Suprapubic skin (tissue), 4 donors: ENCODE measurements at regions not wholly inside any gene's neighbourhood (a gene's known extent, or its start where the extent isn't known, plus 50 kb on each side); places are given as distances from the start of the nearest gene placed in this dataset.

ENCODE experiments used
- CTCF ChIP-seq, 2 donors: fragments of 200-600 bp in 1 of 2; fragments of 450-650 bp in 1 of 2; sonication (generic) in 1 of 2; IDR thresholded peaks; one replicate each; pipeline ENCODE4 v1.5.1; 2016 to 2019; ENCODE audit warnings: antibody characterized with exemption in 2 of 2, mild to moderate bottlenecking in 1 of 2, moderate library complexity in 1 of 2
- EP300 ChIP-seq: sonication (generic); formaldehyde crosslinking; IDR thresholded peaks from one replicate; pipeline ENCODE4 v1.6.1; 2017; ENCODE audit warnings: antibody characterized with exemption
- POLR2AphosphoS5 ChIP-seq, 3 donors: sonication (generic); formaldehyde crosslinking; IDR thresholded peaks; one replicate each; pipeline ENCODE4 v1.6.1; 2017; ENCODE audit warnings: antibody characterized with exemption in 3 of 3

DNA sequence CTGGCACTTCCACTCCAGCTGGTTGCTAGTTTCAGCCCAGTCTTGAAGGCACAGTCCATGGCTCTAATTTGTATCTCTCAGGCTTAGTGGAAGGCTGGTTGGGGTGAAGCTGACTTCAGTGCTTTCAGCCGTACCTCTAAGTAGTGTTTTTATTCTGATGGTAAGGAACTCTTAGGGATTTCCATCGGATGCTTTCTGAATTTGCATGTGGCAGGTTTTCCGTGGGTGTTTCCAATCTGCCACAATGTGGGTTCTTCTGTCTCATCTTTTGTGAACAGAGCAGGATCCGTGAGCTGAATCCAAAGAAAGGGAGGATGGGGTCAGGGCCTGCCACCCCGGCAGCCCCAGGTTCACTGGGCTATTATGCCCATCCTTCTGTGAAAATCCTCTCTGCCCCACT, 607.9 kb upstream of the MKI67 start:
- TF ChIP-seq CTCF (IDR thresholded peaks at IDR 0.05) (no peak), POLR2AphosphoS5 (IDR thresholded peaks at IDR 0.05) (no peak), EP300 (no peak)
